Activated CD4-positive, alpha-beta memory T cell treated with anti-CD3 and anti-CD28 coated beads, Interleukin-2, amount 10 ng/mL, durations not matched to agents 7 days and 5 days (primary cell): ENCODE measurements at regions not wholly inside any gene's neighbourhood (a gene's known extent, or its start where the extent isn't known, plus 50 kb on each side); places are given as distances from the start of the nearest gene placed in this dataset.
"Not testable (repeated sequence)": the region's sequence is repeated elsewhere in the genome, so short reads cannot be mapped to it uniquely, and the experiment has no call there.

Source experiments
- CTCF ChIA-PET: fragments of 350-600 bp; sonication (Branson Sonifier 250); formaldehyde crosslinking; loops from one replicate; lab custom pipeline; 2021; ENCODE audit warnings: antibody characterized with exemption, inconsistent platforms; lab: Charles Lee
- POLR2A ChIA-PET: fragments of 350-600 bp; sonication (Branson Sonifier 250); formaldehyde crosslinking; loops from one replicate; lab custom pipeline; 2021; ENCODE audit warnings: antibody characterized with exemption; lab: Charles Lee
- DNase-seq: peaks from one replicate; pipeline ENCODE4 v3.0.0-alpha.2; 2020
- H3K27ac Mint-ChIP-seq: one replicate; pipeline ENCODE4 v1.8.0; 2021; ENCODE audit warnings: mild to moderate bottlenecking, mixed read lengths
- H3K27me3 Mint-ChIP-seq: one replicate; pipeline ENCODE4 v1.8.0; 2021; ENCODE audit warnings: mixed read lengths
- H3K36me3 Mint-ChIP-seq: one replicate; pipeline ENCODE4 v1.8.0; 2021; ENCODE audit warnings: low read depth, mixed read lengths
- H3K4me1 Mint-ChIP-seq: one replicate; pipeline ENCODE4 v1.8.0; 2021; ENCODE audit warnings: mixed read lengths
- H3K4me3 Mint-ChIP-seq: one replicate; pipeline ENCODE4 v1.8.0; 2021; ENCODE audit warnings: mild to moderate bottlenecking, mixed read lengths
- H3K9me3 Mint-ChIP-seq: one replicate; pipeline ENCODE4 v1.8.0; 2021; ENCODE audit warnings: mixed read lengths

DNA sequence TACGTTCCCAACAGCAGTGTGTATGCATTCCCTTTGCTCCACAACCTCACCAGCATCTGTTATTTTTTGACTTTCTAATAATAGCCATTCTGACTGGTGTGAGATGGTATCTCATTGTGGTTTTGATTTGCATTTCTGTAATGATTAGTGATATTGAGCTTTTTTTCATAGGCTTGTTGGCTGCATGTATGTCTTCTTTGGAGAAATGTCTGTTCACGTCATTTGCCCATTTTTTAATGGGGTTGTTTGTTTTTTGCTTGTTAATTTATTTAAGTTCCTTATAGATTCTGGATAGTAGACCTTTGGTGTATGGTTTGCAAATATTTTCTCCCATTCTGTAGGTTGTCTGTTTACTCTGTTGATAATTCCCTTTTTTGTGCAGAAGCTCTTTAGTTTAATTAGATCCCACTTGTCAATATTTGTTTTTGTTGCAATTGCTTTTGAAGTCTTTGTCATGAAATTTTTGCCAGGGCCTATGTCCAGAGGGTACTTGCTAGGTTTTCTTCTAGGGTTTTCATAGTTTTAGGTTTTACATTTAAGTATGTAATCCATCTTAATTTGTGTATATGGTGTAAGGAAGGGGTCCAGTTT, 141.5 kb upstream of the PGRMC2 start:
- H3K4me1 Mint-ChIP-seq, DNase-seq, H3K36me3 Mint-ChIP-seq, POLR2A ChIA-PET, CTCF ChIA-PET, H3K27ac Mint-ChIP-seq, H3K4me3 Mint-ChIP-seq, H3K27me3 Mint-ChIP-seq, H3K9me3 Mint-ChIP-seq: not testable (repeated sequence)

DNA sequence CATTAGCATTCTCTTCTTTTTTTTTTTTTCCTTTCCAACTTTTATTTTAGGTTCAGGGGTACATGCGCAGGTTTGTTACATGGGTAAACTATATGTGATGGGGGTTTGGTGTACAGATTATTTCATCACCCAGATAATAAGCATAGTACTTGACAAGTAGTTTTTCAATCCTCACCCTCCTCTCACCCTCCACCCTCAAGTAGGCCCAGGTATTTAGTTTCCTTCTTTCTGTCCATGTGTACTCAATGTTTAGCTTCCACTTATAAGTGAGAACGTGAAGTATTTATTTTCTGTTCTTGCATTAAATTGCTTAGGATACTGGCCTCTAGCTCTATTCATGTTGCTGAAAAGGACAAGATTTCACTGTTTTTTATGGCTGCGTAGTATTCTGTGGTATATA, 140.8 kb upstream of the PGRMC2 start:
- POLR2A ChIA-PET, result no interaction called here
- no peaks in the 10 kb centered on the region for H3K27me3 Mint-ChIP-seq
- no peak for DNase-seq
- H3K36me3 Mint-ChIP-seq, result no peaks in the 10 kb centered on the region
- H3K4me1 Mint-ChIP-seq, result no peaks in the 10 kb centered on the region
- no peak overlapping the region for H3K27ac Mint-ChIP-seq
- no peaks in the 10 kb centered on the region for H3K9me3 Mint-ChIP-seq
- H3K4me3 Mint-ChIP-seq, result no peak overlapping the region
- CTCF ChIA-PET, result no interaction called here

DNA sequence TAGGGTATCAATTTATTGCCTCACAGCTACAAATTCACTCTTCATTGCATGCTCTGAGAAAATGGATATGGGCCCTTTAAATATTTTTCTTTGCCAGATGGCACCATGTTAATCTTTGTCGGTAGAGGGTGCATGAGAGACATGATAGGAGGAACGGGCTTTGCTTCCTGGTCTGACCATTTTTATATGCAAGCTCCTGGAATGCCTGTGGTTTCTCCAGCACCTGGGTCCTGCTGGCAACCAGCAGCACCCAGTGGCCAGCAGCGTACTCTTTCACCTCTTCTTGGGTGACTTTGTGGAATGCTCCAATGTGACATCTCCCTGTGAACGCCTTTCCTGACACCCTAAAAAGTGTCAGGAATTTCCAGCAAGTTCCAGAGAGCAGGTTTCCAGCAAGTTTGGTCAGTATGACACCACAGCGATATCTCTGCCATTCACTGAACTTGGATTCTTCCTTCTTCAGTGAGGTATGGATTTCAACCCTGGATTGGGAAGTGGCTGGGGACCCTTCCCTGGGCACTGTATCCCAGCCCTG, 140.3 kb upstream of the PGRMC2 start:
- Mint-ChIP-seq H3K36me3 (no peaks in the 10 kb centered on the region), H3K27ac (no peak overlapping the region), H3K9me3 (no peaks in the 10 kb centered on the region), H3K27me3 (no peaks in the 10 kb centered on the region), H3K4me3 (no peak overlapping the region), H3K4me1 (no peaks in the 10 kb centered on the region)
- no peak for DNase-seq
- CTCF ChIA-PET, result no interaction called here
- POLR2A ChIA-PET, result no interaction called here

DNA sequence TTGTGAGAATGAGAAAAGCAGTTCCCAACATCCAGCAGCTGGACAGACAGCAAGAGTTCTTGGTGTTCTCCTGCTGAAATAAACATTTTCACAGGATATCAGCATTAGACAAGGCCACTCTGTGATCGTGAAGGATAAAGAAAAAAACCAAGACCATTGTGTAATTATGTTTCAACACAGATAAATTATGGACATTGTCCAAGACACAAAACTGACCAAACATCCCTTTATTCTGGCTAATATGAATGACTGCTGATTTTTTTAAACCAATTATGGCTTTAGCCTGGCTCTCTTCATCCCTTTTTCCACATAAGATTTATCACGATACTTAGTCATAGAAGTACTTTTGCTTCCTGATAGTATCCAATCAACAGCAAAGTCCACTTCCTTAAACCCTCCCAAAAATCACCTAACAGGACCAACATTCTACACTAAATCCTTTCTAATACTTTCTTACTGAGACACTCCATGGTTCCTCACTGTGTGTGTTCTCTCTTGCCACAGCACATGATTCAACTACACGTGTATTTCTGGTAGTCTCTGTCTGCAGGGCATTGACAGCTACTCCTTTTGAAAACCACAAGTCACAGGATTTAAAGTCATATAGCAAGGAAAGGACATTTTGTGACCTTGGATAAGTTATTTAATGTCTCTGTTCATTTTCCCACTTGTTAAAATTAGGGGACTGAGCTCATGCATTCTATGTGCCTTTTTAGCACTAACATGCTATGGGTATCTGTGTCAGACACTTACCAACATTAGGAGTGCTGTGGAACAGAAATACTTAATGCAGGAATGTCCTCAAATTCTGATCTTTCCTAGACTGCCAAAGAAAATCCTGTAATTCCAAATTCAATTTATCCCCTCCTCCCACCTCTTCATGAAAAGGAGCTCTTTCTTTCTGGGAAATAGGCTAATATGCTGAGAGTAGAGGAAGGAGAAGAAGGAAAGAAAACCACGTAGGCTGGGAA, 137.2 kb upstream of the PGRMC2 start:
- POLR2A ChIA-PET, result no interaction called here
- DNase-seq, result no peak
- no peak overlapping the region for H3K4me3 Mint-ChIP-seq
- H3K36me3 Mint-ChIP-seq, result no peaks in the 10 kb centered on the region
- no peaks in the 10 kb centered on the region for H3K9me3 Mint-ChIP-seq
- H3K27me3 Mint-ChIP-seq, result no peaks in the 10 kb centered on the region
- H3K27ac Mint-ChIP-seq, result no peak overlapping the region
- no peaks in the 10 kb centered on the region for H3K4me1 Mint-ChIP-seq
- CTCF ChIA-PET, result no interaction called here

DNA sequence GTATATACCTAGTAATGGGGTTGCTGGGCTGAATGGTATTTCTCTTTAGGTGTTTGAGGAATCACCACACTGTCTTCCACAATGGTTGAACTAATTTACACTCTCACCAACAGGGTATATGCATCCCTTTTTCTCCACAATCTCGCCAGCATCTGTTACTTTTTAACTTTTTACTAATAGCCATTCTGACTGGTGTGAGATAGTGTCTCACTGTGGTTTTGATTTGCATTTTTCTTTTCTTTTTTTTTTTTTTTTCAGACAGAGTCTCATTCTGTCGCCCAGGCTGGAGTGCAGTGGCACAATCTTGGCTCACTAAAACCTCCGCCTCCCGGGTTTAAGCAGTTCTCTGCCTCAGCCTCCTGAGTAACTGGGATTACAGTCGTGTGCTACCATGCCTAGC, 134.7 kb upstream of the PGRMC2 start:
- POLR2A ChIA-PET, DNase-seq, CTCF ChIA-PET, H3K4me1 Mint-ChIP-seq, H3K4me3 Mint-ChIP-seq, H3K36me3 Mint-ChIP-seq, H3K9me3 Mint-ChIP-seq, H3K27me3 Mint-ChIP-seq, H3K27ac Mint-ChIP-seq: not testable (repeated sequence)

DNA sequence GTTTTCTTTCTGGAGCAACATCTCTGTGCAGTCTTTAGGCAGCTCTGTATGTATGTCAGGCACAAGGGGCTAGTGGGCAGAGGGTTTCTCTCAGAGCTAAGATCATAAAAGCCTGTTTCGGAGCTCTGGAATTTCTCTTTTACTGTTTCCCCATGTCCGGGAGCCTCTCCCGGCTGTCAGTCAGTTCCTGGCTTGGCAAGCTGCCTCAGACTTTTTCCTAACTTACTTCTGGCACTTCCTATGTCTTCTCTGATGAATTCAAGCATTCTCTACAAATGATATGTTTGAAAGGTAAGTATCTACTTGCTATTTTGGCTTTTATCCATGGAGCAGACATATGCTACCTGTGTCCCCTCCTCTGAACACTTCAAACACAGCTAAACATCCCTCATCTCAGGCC, 129.3 kb upstream of the PGRMC2 start:
- Mint-ChIP-seq H3K36me3 (no peaks in the 10 kb centered on the region), H3K27ac (no peak overlapping the region), H3K27me3 (no peaks in the 10 kb centered on the region), H3K4me3 (no peak overlapping the region), H3K4me1 (no peaks in the 10 kb centered on the region), H3K9me3 (no peaks in the 10 kb centered on the region)
- DNase-seq, result no peak
- ChIA-PET POLR2A (no interaction called here), CTCF (no interaction called here)

DNA sequence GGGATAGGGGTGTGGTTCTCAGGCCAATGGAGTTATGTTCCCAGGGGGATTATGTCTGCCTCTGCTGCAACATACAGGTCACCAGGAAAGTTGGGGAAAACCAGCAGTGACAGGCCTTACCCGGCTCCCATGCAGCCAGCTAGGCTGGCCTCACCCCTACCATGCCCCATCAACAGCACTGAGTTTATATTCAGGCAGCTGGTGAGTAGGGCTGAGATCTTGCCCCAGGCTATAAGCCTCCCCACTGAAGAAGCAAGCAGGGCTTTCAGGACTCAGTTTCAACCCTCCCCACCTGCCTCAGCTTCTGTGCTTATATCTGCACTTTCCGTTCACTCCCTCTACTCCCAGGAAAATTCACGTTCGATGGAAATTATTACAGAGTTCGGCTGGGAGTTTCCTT, 122.4 kb upstream of the PGRMC2 start:
- Mint-ChIP-seq H3K4me1 (no peaks in the 10 kb centered on the region), H3K36me3 (no peaks in the 10 kb centered on the region), H3K27ac (no peak overlapping the region), H3K9me3 (peaks cover 2% of the 10 kb centered on the region), H3K27me3 (no peaks in the 10 kb centered on the region), H3K4me3 (no peak overlapping the region)
- ChIA-PET POLR2A (no interaction called here), CTCF (no interaction called here)
- DNase-seq, result no peak

DNA sequence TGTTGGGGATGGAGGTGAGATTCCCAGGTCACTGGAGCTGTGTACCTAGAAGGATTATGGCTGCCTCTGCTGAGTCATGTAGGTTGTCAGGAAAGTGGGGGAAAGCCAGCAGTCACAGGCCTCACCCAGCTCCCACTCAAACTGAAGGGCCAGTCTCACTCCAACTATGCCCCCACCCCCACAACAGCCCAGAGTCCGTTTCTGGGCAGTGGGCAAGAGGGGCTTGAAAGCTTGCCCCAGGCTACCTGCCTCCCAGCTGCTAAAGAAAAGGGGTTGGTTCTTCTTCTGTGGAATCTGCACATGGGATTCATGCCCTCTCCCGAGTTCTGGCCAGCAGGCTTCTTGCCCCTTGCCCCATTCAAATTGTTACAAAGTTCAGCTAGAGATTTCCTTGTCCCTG, 116.0 kb upstream of the PGRMC2 start:
- ChIA-PET CTCF (no interaction called here), POLR2A (no interaction called here)
- Mint-ChIP-seq H3K27ac (no peak overlapping the region), H3K9me3 (peaks cover 2% of the 10 kb centered on the region), H3K27me3 (peaks cover 4% of the 10 kb centered on the region), H3K4me3 (no peak overlapping the region), H3K36me3 (no peaks in the 10 kb centered on the region), H3K4me1 (no peaks in the 10 kb centered on the region)
- no peak for DNase-seq

DNA sequence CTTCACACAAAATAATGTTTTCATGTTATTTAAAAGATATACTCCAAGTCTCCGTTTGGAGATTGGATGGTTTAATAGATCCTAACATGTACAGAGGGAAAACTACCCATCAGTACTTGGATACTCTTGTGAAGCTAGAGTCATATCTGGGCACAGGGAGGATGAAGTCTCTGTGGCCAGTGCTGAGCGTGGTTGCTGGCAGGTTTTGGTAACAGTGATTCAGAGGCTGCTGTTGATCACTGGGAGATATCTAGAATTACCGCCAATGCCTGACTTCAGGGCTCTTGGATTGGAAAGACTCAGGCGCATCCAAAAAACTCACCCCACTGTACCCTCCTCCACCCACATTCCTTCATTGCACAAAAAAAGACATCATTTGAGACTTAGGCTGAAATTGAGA, 107.2 kb upstream of the PGRMC2 start:
- H3K27me3 Mint-ChIP-seq, result peaks cover 1% of the 10 kb centered on the region
- no peak overlapping the region for H3K4me3 Mint-ChIP-seq
- H3K27ac Mint-ChIP-seq, result no peak overlapping the region
- H3K9me3 Mint-ChIP-seq, result no peaks in the 10 kb centered on the region
- POLR2A ChIA-PET, result no interaction called here
- H3K4me1 Mint-ChIP-seq, result no peaks in the 10 kb centered on the region
- no peaks in the 10 kb centered on the region for H3K36me3 Mint-ChIP-seq
- CTCF ChIA-PET, result no interaction called here
- no peak for DNase-seq

DNA sequence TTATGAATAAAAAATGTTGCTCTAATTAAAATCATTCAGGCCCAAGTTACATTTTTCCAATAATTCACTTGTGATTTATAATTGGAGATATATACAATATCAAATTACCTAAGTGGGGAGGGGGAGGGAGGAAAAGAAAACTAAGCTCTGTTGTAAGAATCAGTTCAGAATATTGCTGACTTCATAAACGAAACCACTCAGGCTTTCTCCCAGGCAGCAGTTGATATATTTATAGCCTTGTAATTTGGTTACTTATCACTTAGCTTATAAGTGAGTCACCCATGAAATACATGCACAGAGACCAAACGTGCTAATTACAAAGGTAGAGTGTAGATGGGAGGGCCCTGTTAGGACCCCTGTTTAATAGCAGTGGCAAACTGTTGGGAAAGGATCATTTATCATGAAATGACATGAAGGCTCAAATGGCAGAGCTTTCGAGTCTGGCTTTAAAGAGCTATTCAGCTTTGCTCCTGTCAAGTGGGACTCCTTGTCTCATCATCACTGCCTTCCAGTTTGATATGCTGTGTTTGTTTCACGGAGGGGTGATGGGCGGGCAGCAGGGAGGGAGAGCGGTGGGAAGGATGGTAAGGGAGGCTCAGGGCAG, 105.6 kb upstream of the PGRMC2 start:
- ChIA-PET POLR2A (no interaction called here), CTCF (interaction anchor here (0.6 kb wide), 1 partner anchor 184 kb away, joined by 3 read pairs; no protein-coding TSS in a partner anchor)
- H3K27ac Mint-ChIP-seq, result no peak overlapping the region
- H3K4me3 Mint-ChIP-seq, result no peak overlapping the region
- H3K9me3 Mint-ChIP-seq, result no peaks in the 10 kb centered on the region
- no peaks in the 10 kb centered on the region for H3K27me3 Mint-ChIP-seq
- no peak for DNase-seq
- H3K4me1 Mint-ChIP-seq, result no peaks in the 10 kb centered on the region
- no peaks in the 10 kb centered on the region for H3K36me3 Mint-ChIP-seq

DNA sequence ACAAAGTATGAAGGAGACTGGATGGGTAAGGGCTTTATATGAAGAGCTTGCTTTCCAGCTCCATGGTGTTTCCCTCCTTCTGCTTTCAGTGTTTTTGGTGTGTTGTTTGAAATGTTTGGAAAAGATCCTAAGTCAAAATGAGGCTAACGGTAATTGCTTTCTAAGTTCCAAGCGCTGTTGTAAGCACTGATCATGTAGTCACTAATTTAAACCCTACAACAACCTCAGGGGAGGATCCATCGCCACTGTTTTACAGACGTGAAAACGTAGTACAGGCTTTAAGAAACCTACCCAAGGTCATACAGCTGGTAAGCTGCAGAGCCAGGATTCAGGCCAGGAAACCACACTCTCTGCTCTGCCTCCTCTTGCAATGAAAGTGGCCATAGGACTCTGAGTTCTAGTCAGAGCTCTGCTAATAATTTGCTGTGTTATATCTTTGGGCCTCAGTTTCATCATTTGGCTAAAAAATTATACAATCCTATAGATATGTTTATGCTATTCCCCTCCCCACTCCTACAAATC, 102.9 kb upstream of the PGRMC2 start:
- Mint-ChIP-seq H3K27ac (no peak overlapping the region), H3K27me3 (no peaks in the 10 kb centered on the region), H3K36me3 (no peaks in the 10 kb centered on the region), H3K4me1 (no peaks in the 10 kb centered on the region), H3K4me3 (no peak overlapping the region), H3K9me3 (no peaks in the 10 kb centered on the region)
- ChIA-PET POLR2A (no interaction called here), CTCF (no interaction called here)
- DNase-seq, result no peak

DNA sequence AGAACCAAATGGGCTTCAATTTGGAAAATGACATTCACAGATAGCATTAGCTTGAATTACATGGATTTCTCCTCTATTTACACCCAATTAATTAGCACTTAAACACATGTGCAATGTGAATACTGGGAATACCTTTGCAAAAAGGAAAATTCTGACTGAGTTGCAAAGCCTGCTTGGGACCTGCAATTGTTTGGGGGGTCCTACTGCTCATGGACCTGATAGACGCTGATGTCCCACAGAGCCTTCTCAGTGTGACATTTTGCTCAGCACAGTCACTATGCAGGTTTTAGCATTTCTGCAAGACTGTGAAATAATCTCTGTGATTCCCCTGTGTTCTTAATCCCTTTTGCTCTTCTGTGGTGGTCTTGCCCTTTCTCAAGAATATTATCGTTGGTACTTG, 101.2 kb upstream of the PGRMC2 start:
- no peaks in the 10 kb centered on the region for H3K9me3 Mint-ChIP-seq
- H3K4me3 Mint-ChIP-seq, result no peak overlapping the region
- ChIA-PET CTCF (no interaction called here), POLR2A (no interaction called here)
- no peaks in the 10 kb centered on the region for H3K27me3 Mint-ChIP-seq
- no peaks in the 10 kb centered on the region for H3K4me1 Mint-ChIP-seq
- DNase-seq, result no peak
- no peaks in the 10 kb centered on the region for H3K36me3 Mint-ChIP-seq
- no peak overlapping the region for H3K27ac Mint-ChIP-seq

DNA sequence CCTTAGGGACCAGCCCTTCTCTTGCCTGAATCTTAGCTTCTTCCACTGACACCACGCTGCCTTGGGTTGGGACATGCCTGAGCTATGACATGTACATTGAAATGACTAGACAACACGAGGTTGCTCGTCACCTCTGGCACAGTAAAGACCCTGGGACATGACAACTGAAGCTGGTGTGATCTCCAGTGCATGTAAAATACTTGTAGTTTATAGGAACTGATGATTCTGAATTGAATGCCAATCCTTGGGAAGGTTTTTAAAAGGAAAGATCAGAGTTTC, 100.7 kb upstream of the PGRMC2 start:
- H3K27ac Mint-ChIP-seq, result no peak overlapping the region
- ChIA-PET POLR2A (no interaction called here), CTCF (no interaction called here)
- no peaks in the 10 kb centered on the region for H3K9me3 Mint-ChIP-seq
- no peak for DNase-seq
- no peaks in the 10 kb centered on the region for H3K27me3 Mint-ChIP-seq
- H3K36me3 Mint-ChIP-seq, result no peaks in the 10 kb centered on the region
- H3K4me1 Mint-ChIP-seq, result no peaks in the 10 kb centered on the region
- H3K4me3 Mint-ChIP-seq, result no peak overlapping the region
